HepG2 (cell line): ENCODE measurements at regions not wholly inside any gene's neighbourhood (a gene's known extent, or its start where the extent isn't known, plus 50 kb on each side); places are given as distances from the start of the nearest gene placed in this dataset.

Source experiments
- ARNT2 ChIP-seq: sonication (generic); formaldehyde crosslinking; IDR thresholded peaks from 2 replicates; pipeline ENCODE4 v1.8.0; 2022; ENCODE audit warnings: mild to moderate bottlenecking, low read depth, missing genetic modification reagents, moderate library complexity
- CENPX ChIP-seq: sonication (generic); formaldehyde crosslinking; IDR thresholded peaks from 2 replicates; pipeline ENCODE4 v1.9.0; 2021; ENCODE audit warnings: mild to moderate bottlenecking, missing genetic modification reagents, moderate library complexity
- EHMT2 ChIP-seq: fragments of 200-600 bp; sonication (generic); IDR thresholded peaks from 2 replicates; pipeline ENCODE4 v1.7.0; 2017; ENCODE audit warnings: antibody characterized with exemption, low read depth, low read length, borderline replicate concordance
- EP300 ChIP-seq, 3 experiments: sonication (generic) in 1 of 3; formaldehyde crosslinking in 1 of 3; IDR thresholded peaks; 2 replicates each; pipeline versions ENCODE4 v1.5.1 to v1.6.1; 2011 to 2020; ENCODE audit warnings: low read depth in 2 of 3, low read length in 2 of 3, borderline replicate concordance in 1 of 3, improper control_type of control experiment in 1 of 3, mild to moderate bottlenecking in 1 of 3, missing genetic modification reagents in 1 of 3, moderate library complexity in 1 of 3
- GFI1 ChIP-seq: sonication (generic); formaldehyde crosslinking; IDR thresholded peaks from 2 replicates; pipeline ENCODE4 v1.5.0; 2020; ENCODE audit warnings: missing genetic modification reagents, mild to moderate bottlenecking, borderline replicate concordance
- HNRNPH1 ChIP-seq: fragments of 200-400 bp; formaldehyde crosslinking; optimal IDR thresholded peaks from 2 replicates; pipeline ENCODE3; 2017; ENCODE audit warnings: mild to moderate bottlenecking, low read depth, low read length
- IRX3 ChIP-seq: sonication (generic); formaldehyde crosslinking; IDR thresholded peaks from 2 replicates; pipeline ENCODE4 v1.8.1; 2023; ENCODE audit warnings: mild to moderate bottlenecking, low read depth, missing genetic modification reagents, borderline replicate concordance
- KDM2A ChIP-seq: sonication (generic); formaldehyde crosslinking; IDR thresholded peaks from 2 replicates; pipeline ENCODE4 v1.4.0; 2020; ENCODE audit warnings: low read depth, missing genetic modification reagents, borderline replicate concordance
- RNF2 ChIP-seq: fragments of 450-650 bp; conservative IDR thresholded peaks from 2 replicates; pipeline ENCODE4 v1.6.1; 2016; ENCODE audit warnings: low read depth
- SAP130 ChIP-seq: IDR thresholded peaks from 2 replicates; pipeline ENCODE4 v1.6.1; 2016; ENCODE audit warnings: low read depth
- SCMH1 ChIP-seq: sonication (generic); formaldehyde crosslinking; IDR thresholded peaks from 2 replicates; pipeline ENCODE4 v1.9.0; 2021; ENCODE audit warnings: missing genetic modification reagents, mild to moderate bottlenecking, borderline replicate concordance
- SOX13 ChIP-seq, 3 experiments: fragments of 450-650 bp in 1 of 3; sonication (generic) in 1 of 3; formaldehyde crosslinking in 1 of 3; IDR thresholded peaks in 2 of 3; conservative IDR thresholded peaks in 1 of 3; 2 replicates each; pipeline versions ENCODE4 v1.5.0 to v1.6.1; 2016 to 2020; ENCODE audit warnings: antibody characterized with exemption in 1 of 3, mild to moderate bottlenecking in 1 of 3, missing compliant biosample characterization in 1 of 3, missing genetic modification reagents in 1 of 3, moderate library complexity in 1 of 3
- SOX5 ChIP-seq: IDR thresholded peaks from 2 replicates; pipeline ENCODE4 v1.6.1; 2016; ENCODE audit warnings: borderline replicate concordance
- ZFP82 ChIP-seq: sonication (generic); formaldehyde crosslinking; IDR thresholded peaks from 2 replicates; pipeline ENCODE4 v1.5.1; 2020; ENCODE audit warnings: mild to moderate bottlenecking, missing genetic modification reagents, borderline replicate concordance
- ZFY ChIP-seq: sonication (generic); formaldehyde crosslinking; IDR thresholded peaks from 2 replicates; pipeline ENCODE4 v1.4.0; 2020; ENCODE audit warnings: missing genetic modification reagents
- ZNF101 ChIP-seq: sonication (generic); formaldehyde crosslinking; IDR thresholded peaks from 2 replicates; pipeline ENCODE4 v1.4.0; 2020; ENCODE audit warnings: mild to moderate bottlenecking, low read depth, missing genetic modification reagents, borderline replicate concordance
- ZNF672 ChIP-seq: sonication (generic); formaldehyde crosslinking; IDR thresholded peaks from 2 replicates; pipeline ENCODE4 v1.8.1; 2022; ENCODE audit warnings: missing genetic modification reagents
- TF ChIP-seq, protein P1 (sequence below): sonication (generic); formaldehyde crosslinking; IDR thresholded peaks from 2 replicates; pipeline ENCODE4 v1.5.0; 2020; ENCODE audit warnings: mild to moderate bottlenecking, missing genetic modification reagents
- TF ChIP-seq, protein P2 (sequence below): sonication (generic); formaldehyde crosslinking; IDR thresholded peaks from 2 replicates; pipeline ENCODE4 v1.5.1; 2020; ENCODE audit warnings: mild to moderate bottlenecking, missing genetic modification reagents
- TF ChIP-seq, protein P3 (sequence below): sonication (generic); formaldehyde crosslinking; IDR thresholded peaks from 2 replicates; pipeline ENCODE4 v1.9.0; 2022; ENCODE audit warnings: low read depth, missing genetic modification reagents
- TF ChIP-seq, protein P4 (sequence below): sonication (generic); formaldehyde crosslinking; IDR thresholded peaks from 2 replicates; pipeline ENCODE4 v1.5.0; 2020; ENCODE audit warnings: missing genetic modification reagents

DNA sequence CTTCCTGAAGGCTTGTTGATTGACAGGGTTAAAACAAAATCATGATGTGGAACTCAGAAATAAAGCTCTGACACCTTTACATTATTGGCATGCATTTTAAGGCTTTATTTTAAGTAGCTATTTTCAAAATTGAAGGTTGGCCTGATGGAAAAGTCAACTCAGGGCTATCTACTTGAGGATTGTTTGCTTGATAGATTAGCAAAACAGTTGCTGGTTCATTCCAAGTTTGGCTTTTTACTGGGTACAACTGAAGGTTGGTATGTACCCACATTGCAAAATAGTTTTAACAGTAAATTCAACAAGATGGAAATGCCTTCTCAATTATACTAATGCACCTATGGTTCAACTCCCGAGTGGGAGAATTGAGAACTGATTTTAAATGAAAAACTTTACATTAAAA is 161.8 kb upstream of the ELL2 start (continued):
- TF ChIP-seq SOX13 (IDR thresholded peaks at IDR 0.05), result no peak
- TF ChIP-seq SOX13 (CRISPR knock-in tag; conservative IDR thresholded peaks at IDR 0.05 in 1 of 2, IDR thresholded peaks at IDR 0.05 in 1 of 2), result peak in 1 of 2 experiments; percentile 79; a peak in 2 of 4 replicates
- no peak for TF ChIP-seq IRX3 (CRISPR knock-in tag)
- no peak for TF ChIP-seq SAP130 (CRISPR knock-in tag)
- TF ChIP-seq, protein P1, sequence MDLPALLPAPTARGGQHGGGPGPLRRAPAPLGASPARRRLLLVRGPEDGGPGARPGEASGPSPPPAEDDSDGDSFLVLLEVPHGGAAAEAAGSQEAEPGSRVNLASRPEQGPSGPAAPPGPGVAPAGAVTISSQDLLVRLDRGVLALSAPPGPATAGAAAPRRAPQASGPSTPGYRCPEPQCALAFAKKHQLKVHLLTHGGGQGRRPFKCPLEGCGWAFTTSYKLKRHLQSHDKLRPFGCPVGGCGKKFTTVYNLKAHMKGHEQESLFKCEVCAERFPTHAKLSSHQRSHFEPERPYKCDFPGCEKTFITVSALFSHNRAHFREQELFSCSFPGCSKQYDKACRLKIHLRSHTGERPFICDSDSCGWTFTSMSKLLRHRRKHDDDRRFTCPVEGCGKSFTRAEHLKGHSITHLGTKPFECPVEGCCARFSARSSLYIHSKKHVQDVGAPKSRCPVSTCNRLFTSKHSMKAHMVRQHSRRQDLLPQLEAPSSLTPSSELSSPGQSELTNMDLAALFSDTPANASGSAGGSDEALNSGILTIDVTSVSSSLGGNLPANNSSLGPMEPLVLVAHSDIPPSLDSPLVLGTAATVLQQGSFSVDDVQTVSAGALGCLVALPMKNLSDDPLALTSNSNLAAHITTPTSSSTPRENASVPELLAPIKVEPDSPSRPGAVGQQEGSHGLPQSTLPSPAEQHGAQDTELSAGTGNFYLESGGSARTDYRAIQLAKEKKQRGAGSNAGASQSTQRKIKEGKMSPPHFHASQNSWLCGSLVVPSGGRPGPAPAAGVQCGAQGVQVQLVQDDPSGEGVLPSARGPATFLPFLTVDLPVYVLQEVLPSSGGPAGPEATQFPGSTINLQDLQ (CRISPR knock-in tag), result no peak
- TF ChIP-seq ZNF101, result no peak
- TF ChIP-seq HNRNPH1, result no peak
- TF ChIP-seq KDM2A, result no peak
- no peak for TF ChIP-seq CENPX
- no peak for TF ChIP-seq ZNF672 (CRISPR knock-in tag)
- no peak for TF ChIP-seq SCMH1 (CRISPR knock-in tag)
- no peak for TF ChIP-seq GFI1
- TF ChIP-seq, protein P2, sequence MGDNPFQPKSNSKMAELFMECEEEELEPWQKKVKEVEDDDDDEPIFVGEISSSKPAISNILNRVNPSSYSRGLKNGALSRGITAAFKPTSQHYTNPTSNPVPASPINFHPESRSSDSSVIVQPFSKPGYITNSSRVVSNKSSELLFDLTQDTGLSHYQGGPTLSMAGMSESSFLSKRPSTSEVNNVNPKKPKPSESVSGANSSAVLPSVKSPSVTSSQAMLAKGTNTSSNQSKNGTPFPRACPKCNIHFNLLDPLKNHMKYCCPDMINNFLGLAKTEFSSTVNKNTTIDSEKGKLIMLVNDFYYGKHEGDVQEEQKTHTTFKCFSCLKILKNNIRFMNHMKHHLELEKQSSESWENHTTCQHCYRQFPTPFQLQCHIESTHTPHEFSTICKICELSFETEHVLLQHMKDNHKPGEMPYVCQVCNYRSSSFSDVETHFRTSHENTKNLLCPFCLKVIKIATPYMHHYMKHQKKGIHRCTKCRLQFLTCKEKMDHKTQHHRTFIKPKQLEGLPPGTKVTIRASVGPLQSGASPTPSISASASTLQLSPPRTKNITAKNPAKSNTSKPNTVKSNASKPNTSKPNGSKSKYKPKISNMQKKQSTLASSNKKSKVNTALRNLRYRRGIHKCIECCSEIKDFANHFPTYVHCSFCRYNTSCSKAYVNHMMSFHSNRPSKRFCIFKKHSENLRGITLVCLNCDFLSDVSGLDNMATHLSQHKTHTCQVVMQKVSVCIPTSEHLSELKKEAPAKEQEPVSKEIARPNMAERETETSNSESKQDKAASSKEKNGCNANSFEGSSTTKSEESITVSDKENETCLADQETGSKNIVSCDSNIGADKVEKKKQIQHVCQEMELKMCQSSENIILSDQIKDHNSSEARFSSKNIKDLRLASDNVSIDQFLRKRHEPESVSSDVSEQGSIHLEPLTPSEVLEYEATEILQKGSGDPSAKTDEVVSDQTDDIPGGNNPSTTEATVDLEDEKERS (CRISPR knock-in tag), result no peak
- no peak for TF ChIP-seq RNF2
- no peak for TF ChIP-seq ARNT2 (CRISPR knock-in tag)
- no peak for TF ChIP-seq ZFY (CRISPR knock-in tag)
- peak; percentile 32; the same call in 1 of the 2 replicates for TF ChIP-seq SOX5 (CRISPR knock-in tag)
- TF ChIP-seq, protein P3, sequence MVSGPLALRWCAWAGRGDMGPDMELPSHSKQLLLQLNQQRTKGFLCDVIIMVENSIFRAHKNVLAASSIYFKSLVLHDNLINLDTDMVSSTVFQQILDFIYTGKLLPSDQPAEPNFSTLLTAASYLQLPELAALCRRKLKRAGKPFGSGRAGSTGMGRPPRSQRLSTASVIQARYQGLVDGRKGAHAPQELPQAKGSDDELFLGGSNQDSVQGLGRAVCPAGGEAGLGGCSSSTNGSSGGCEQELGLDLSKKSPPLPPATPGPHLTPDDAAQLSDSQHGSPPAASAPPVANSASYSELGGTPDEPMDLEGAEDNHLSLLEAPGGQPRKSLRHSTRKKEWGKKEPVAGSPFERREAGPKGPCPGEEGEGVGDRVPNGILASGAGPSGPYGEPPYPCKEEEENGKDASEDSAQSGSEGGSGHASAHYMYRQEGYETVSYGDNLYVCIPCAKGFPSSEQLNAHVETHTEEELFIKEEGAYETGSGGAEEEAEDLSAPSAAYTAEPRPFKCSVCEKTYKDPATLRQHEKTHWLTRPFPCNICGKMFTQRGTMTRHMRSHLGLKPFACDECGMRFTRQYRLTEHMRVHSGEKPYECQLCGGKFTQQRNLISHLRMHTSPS (CRISPR knock-in tag), result no peak
- peak in 1 of 2 experiments; percentile 85; a peak in 2 of 4 replicates for TF ChIP-seq EP300 (IDR thresholded peaks at IDR 0.05; ENCODE audit: low read depth in 2 of 2, low read length in 2 of 2)
- no peak for TF ChIP-seq EP300 (CRISPR knock-in tag; IDR thresholded peaks at IDR 0.05; ENCODE audit: borderline replicate concordance)
- peak; percentile 80; the same call in 1 of the 2 replicates for TF ChIP-seq EHMT2
- TF ChIP-seq ZFP82 (CRISPR knock-in tag), result no peak
- TF ChIP-seq, protein P4, sequence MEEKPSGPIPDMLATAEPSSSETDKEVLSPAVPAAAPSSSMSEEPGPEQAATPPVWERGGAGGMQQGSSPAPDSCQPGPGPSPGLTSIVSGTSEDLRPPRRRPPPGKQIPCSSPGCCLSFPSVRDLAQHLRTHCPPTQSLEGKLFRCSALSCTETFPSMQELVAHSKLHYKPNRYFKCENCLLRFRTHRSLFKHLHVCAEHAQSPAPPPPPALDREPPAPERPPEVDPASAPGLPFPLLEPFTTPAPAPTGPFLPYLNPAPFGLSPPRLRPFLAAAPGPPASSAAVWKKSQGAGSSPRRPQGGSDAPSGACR, result no peak
